WI38 (cell line): ENCODE measurements at regions not wholly inside any gene's neighbourhood (a gene's known extent, or its start where the extent isn't known, plus 50 kb on each side); places are given as distances from the start of the nearest gene placed in this dataset.

Experiments
- H3K4me3 ChIP-seq: 2 replicates; pipeline ENCODE4 v1.5.1; 2011; ENCODE audit warnings: low read depth, mild to moderate bottlenecking, control low read depth, low read length
- CTCF ChIP-seq: IDR thresholded peaks from 2 replicates; pipeline ENCODE4 v1.5.1; 2012; ENCODE audit warnings: low read depth, mild to moderate bottlenecking, control low read depth, low read length

GRCh38 chr21:28644762-28645161 lies 347.9 kb downstream of the LTN1 start:
- no peak for TF ChIP-seq CTCF
- H3K4me3 ChIP-seq: no peak overlapping the region

- no peak for TF ChIP-seq CTCF
- no peak overlapping the region for H3K4me3 ChIP-seq
Observed at GRCh38 chr21:28642891-28643290, 349.8 kb downstream of the LTN1 start.

- H3K4me3 ChIP-seq: no peak overlapping the region
- no peak for TF ChIP-seq CTCF
Observed at GRCh38 chr21:28641731-28642130, 350.9 kb downstream of the LTN1 start.

- H3K4me3 ChIP-seq: no peak overlapping the region
- no peak for TF ChIP-seq CTCF
Observed at GRCh38 chr21:28640326-28640725, 352.4 kb downstream of the LTN1 start.

- no peak overlapping the region for H3K4me3 ChIP-seq
- TF ChIP-seq CTCF: no peak
Observed at GRCh38 chr21:28639737-28640136, 352.9 kb downstream of the LTN1 start.

- H3K4me3 ChIP-seq: no peak overlapping the region
- TF ChIP-seq CTCF: no peak
Observed at GRCh38 chr21:28636752-28637691, 355.7 kb downstream of the LTN1 start.

- no peak for TF ChIP-seq CTCF
- no peak overlapping the region for H3K4me3 ChIP-seq
Observed at GRCh38 chr21:28635541-28635940, 357.1 kb downstream of the LTN1 start.
